HepG2 (cell line): ENCODE measurements at regions not wholly inside any gene's neighbourhood (a gene's known extent, or its start where the extent isn't known, plus 50 kb on each side); places are given as distances from the start of the nearest gene placed in this dataset.

Experiments used
- ATAC-seq: fragments of 200-7000 bp; cut with Tn5 transposase; 3 replicates; pipeline ENCODE4 v1.9.1; 2020; ENCODE audit warnings: mild to moderate bottlenecking, moderate library complexity
- BruUV-seq: library from RNA; stranded (reverse); fragments of 400-500 nt; replicated peaks from 2 replicates; lab custom pipeline; 2021; lab: Mats Ljungman, UMichigan
- CTCF ChIA-PET: fragments of 300-600 bp; formaldehyde crosslinking; extraction: SDS; loops from one replicate; lab custom pipeline; 2021; ENCODE audit warnings: low total read pairs, inconsistent platforms, low intra/inter-chr PET ratio; lab: Yijun Ruan, JAX
- POLR2A ChIA-PET: fragments of 350-600 bp; sonication (Branson Sonifier 250); formaldehyde crosslinking; loops from one replicate; lab custom pipeline; 2020; ENCODE audit warnings: antibody characterized with exemption, inconsistent platforms; lab: Yijun Ruan, JAX
- DNase-seq: peaks from one replicate; pipeline ENCODE4 v3.0.0-alpha.2; 2015; ENCODE audit warnings: low spot score
- FAIRE-seq: peaks from 3 replicates; lab custom pipeline; 2011; peaks lifted over from hg19 to GRCh38; lab: Jason Lieb, UNC
- H2AFZ ChIP-seq: one replicate; pipeline ENCODE4 v1.6.1; 2011; ENCODE audit warnings: low read length, inconsistent platforms
- H3K27ac ChIP-seq: fragments of 300-600 bp; 3 replicates; pipeline ENCODE4 v1.8.0; 2011; ENCODE audit warnings: mixed run types, mild to moderate bottlenecking, mixed read lengths, low read length, inconsistent platforms; ENCODE audit not compliant: insufficient read depth; ENCODE audit errors: extremely low read length
- H3K27me3 ChIP-seq, 2 experiments: fragments of 200-600 bp in 1 of 2; 2 replicates in 1 of 2; 3 replicates in 1 of 2; pipeline versions ENCODE4 v1.6.0 to v1.8.0; 2011; ENCODE audit warnings: low read length in 2 of 2, mild to moderate bottlenecking in 2 of 2, moderate library complexity in 2 of 2, inconsistent platforms in 1 of 2; ENCODE audit not compliant: insufficient read depth in 2 of 2, control insufficient read depth in 1 of 2
- H3K36me3 ChIP-seq, 2 experiments: fragments of 200-600 bp in 1 of 2; replicated peaks in 1 of 2; 2 replicates in 1 of 2; 3 replicates in 1 of 2; pipeline versions ENCODE4 v1.5.1 to v1.8.0; 2011; ENCODE audit warnings: low read length in 2 of 2, inconsistent platforms in 1 of 2; ENCODE audit not compliant: insufficient read depth in 2 of 2, control insufficient read depth in 1 of 2
- H3K4me1 ChIP-seq: 2 replicates; pipeline ENCODE4 v1.5.1; 2012; ENCODE audit warnings: low read length, inconsistent platforms; ENCODE audit not compliant: insufficient read depth
- H3K4me2 ChIP-seq: 2 replicates; pipeline ENCODE4 v1.6.0; 2011; ENCODE audit warnings: low read depth, low read length, inconsistent platforms
- H3K4me3 ChIP-seq, 3 experiments: fragments of 200-600 bp in 1 of 3; sonication (generic), shearing (Covaris generic) in 1 of 3; replicated peaks in 1 of 3; 2 replicates each; pipeline ENCODE4 v1.5.1; 2011 to 2016; ENCODE audit warnings: low read length in 3 of 3, inconsistent platforms in 2 of 3, low read depth in 2 of 3, mild to moderate bottlenecking in 2 of 3, control low read depth in 1 of 3, mixed read lengths in 1 of 3; ENCODE audit not compliant: insufficient read depth in 1 of 3
- H3K79me2 ChIP-seq: one replicate; pipeline ENCODE4 v1.6.1; 2011; ENCODE audit warnings: low read length, inconsistent platforms; ENCODE audit not compliant: insufficient read depth
- H3K9ac ChIP-seq: 2 replicates; pipeline ENCODE4 v1.6.0; 2011; ENCODE audit warnings: mild to moderate bottlenecking, low read depth, low read length, inconsistent platforms; ENCODE audit not compliant: insufficient read depth
- H3K9me3 ChIP-seq: 2 replicates; pipeline ENCODE4 v1.5.1; 2012; ENCODE audit warnings: mild to moderate bottlenecking, low read length
- H4K20me1 ChIP-seq: 2 replicates; pipeline ENCODE4 v1.6.0; 2011; ENCODE audit warnings: inconsistent platforms, mild to moderate bottlenecking, low read length, moderate library complexity; ENCODE audit not compliant: insufficient read depth
- BCLAF1 ChIP-seq: fragments of 450-650 bp; IDR thresholded peaks from 2 replicates; pipeline ENCODE4 v1.6.1; 2017; ENCODE audit warnings: mild to moderate bottlenecking
- DMAP1 ChIP-seq: IDR thresholded peaks from 2 replicates; pipeline ENCODE4 v1.6.1; 2016
- FOXO1 ChIP-seq: sonication (generic); formaldehyde crosslinking; IDR thresholded peaks from 2 replicates; pipeline ENCODE4 v1.4.0; 2020; ENCODE audit warnings: missing genetic modification reagents
- GPN1 ChIP-seq: sonication (generic); formaldehyde crosslinking; IDR thresholded peaks from 2 replicates; pipeline ENCODE4 v1.5.1; 2020; ENCODE audit warnings: missing genetic modification reagents, borderline replicate concordance
- GTF2F1 ChIP-seq: fragments of 150-350 bp; IDR thresholded peaks from 2 replicates; pipeline ENCODE4 v1.6.1; 2014; ENCODE audit warnings: low read length
- KLF9 ChIP-seq: IDR thresholded peaks from 2 replicates; pipeline ENCODE4 v1.6.1; 2016; ENCODE audit warnings: low read depth
- NCOA2 ChIP-seq: sonication (generic); formaldehyde crosslinking; IDR thresholded peaks from 2 replicates; pipeline ENCODE4 v1.8.0; 2022; ENCODE audit warnings: inconsistent platforms
- NFYC ChIP-seq: IDR thresholded peaks from 2 replicates; pipeline ENCODE4 v1.6.1; 2016; ENCODE audit warnings: missing genetic modification reagents, missing compliant biosample characterization
- PRDM4 ChIP-seq: sonication (generic); formaldehyde crosslinking; IDR thresholded peaks from 2 replicates; pipeline ENCODE4 v1.9.0; 2021; ENCODE audit warnings: missing genetic modification reagents, borderline replicate concordance
- RFX1 ChIP-seq: fragments of 450-650 bp; IDR thresholded peaks from 2 replicates; pipeline ENCODE4 v1.6.1; 2017
- SRSF4 ChIP-seq: fragments of 200-400 bp; formaldehyde crosslinking; IDR thresholded peaks from one replicate; pipeline ENCODE4 v1.6.1; 2018; ENCODE audit warnings: mild to moderate bottlenecking, low read depth, low read length, moderate library complexity; ENCODE audit not compliant: poor library complexity, severe bottlenecking
- ZKSCAN1 ChIP-seq: fragments of 150-350 bp; IDR thresholded peaks from 2 replicates; pipeline ENCODE4 v1.6.1; 2014; ENCODE audit warnings: low read length
- ZNF709 ChIP-seq: sonication (generic); formaldehyde crosslinking; IDR thresholded peaks from 2 replicates; pipeline ENCODE4 v1.5.0; 2020; ENCODE audit warnings: mild to moderate bottlenecking, missing genetic modification reagents
- ZSCAN20 ChIP-seq: sonication (generic); formaldehyde crosslinking; IDR thresholded peaks from 2 replicates; pipeline ENCODE4 v1.4.0; 2020; ENCODE audit warnings: missing genetic modification reagents, mild to moderate bottlenecking, borderline replicate concordance
- WGBS: methylation state at CpG from one replicate; pipeline ENCODE4 v1.1.6; 2017; ENCODE audit warnings: low lambda C conversion rate; 5-methylcytosine and 5-hydroxymethylcytosine counted together
- in situ Hi-C: cut with HindIII; loops from 2 replicates; pipeline ENCODE4 v1.10.0; 2017; ENCODE audit warnings: low pct_unique_long_range_greater_than_20kb; ENCODE audit not compliant: extremely low pct_ligation_motif_present
- intact Hi-C: fragments of 100-400 bp; cut with micrococcal nuclease; formaldehyde crosslinking; loops from one replicate; pipeline ENCODE4 v1.10.0; 2022; ENCODE audit not compliant: unreplicated experiment
- TF ChIP-seq, protein P1 (sequence below): sonication (generic); formaldehyde crosslinking; IDR thresholded peaks from 2 replicates; pipeline ENCODE4 v1.8.0; 2022; ENCODE audit warnings: low read depth, missing genetic modification reagents

DNA sequence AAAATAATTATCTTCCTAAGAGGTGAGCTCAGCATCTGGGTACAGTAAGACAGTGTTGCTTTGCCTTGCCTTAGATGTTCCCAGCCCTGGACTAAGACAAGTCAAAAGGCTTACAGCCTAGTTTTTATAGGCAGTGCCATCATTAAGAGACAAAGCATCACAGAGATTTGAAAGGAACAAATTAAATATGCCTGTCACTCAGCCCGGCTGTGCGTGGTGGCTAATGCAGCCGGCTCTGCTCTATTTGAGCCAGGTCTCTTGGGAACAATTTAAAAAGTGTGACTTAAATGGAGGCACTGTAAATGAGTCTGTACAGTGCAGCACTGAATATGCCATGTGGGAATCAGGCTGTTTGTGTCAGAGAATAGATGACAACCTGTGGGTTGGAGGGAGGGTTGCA is 1687.4 kb upstream of the FLRT2 start:
- no peak for ATAC-seq
- no peak for FAIRE-seq
- Histone ChIP-seq H3K4me3 (no peak overlapping the region), H3K27ac (no peak overlapping the region), H3K9me3 (peaks cover 83% of the 10 kb centered on the region), H3K4me1 (no peaks in the 10 kb centered on the region), H2AFZ (no peak overlapping the region), H3K4me2 (no peak overlapping the region), H3K36me3 (no peaks in the 10 kb centered on the region), H4K20me1 (no peaks in the 10 kb centered on the region), H3K79me2 (no peaks in the 10 kb centered on the region), H3K27me3 (no peaks in the 10 kb centered on the region), H3K9ac (no peak overlapping the region)
- POLR2A ChIA-PET: no interaction called here
- TF ChIP-seq GPN1 (CRISPR knock-in tag) (no peak), ZKSCAN1 (no peak), ZSCAN20 (CRISPR knock-in tag) (no peak), GTF2F1 (no peak)
- TF ChIP-seq, protein P1, sequence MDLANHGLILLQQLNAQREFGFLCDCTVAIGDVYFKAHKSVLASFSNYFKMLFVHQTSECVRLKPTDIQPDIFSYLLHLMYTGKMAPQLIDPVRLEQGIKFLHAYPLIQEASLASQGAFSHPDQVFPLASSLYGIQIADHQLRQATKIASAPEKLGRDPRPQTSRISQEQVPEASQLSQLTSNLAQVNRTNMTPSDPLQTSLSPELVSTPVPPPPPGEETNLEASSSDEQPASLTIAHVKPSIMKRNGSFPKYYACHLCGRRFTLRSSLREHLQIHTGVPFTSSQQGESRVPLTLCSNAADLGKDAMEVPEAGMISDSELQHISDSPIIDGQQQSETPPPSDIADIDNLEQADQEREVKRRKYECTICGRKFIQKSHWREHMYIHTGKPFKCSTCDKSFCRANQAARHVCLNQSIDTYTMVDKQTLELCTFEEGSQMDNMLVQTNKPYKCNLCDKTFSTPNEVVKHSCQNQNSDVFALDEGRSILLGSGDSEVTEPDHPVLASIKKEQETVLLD (CRISPR knock-in tag): no peak
- DNase-seq: no peak
- 5% methylated on average over 3 of the region's 3 CpGs for WGBS
- in situ Hi-C loops (no loop called here), intact Hi-C loops (no loop called here)
- BruUV-seq: no TSS peak
- CTCF ChIA-PET: no interaction called here

DNA sequence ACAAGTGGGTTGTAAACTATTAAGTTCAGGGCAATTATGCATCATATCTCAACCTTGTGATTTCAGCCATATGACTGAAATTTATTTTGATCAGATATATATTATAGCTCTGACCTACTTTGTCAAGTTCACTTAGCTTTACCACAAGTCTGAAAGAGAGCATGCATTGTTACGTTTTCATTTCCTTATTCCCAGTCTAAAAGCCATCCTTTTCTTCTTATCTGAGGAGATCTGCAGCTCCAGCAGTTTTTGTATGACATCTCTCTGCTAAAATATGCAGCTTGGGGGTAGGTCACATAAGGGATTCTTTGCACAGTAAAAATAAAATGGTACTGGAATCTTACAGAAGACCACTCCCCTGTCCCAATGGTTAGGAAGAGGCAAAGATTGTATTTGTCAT is 1682.8 kb upstream of the FLRT2 start:
- 0% methylated on average over 1 of the region's 1 CpG for WGBS
- in situ Hi-C loops (no loop called here), intact Hi-C loops (no loop called here)
- FAIRE-seq (no peak), DNase-seq (no peak), ATAC-seq (no peak)
- no peak overlapping the region for H3K9ac ChIP-seq
- CTCF ChIA-PET: no interaction called here
- no peaks in the 10 kb centered on the region for H3K4me1 ChIP-seq
- H3K4me2 ChIP-seq: no peak overlapping the region
- no peak overlapping the region for H3K27ac ChIP-seq
- POLR2A ChIA-PET: no interaction called here
- no peaks in the 10 kb centered on the region for H3K27me3 ChIP-seq
- H3K9me3 ChIP-seq: peaks cover 75% of the 10 kb centered on the region
- BruUV-seq: no TSS peak
- H2AFZ ChIP-seq: no peak overlapping the region
- H3K4me3 ChIP-seq: no peak overlapping the region
- H3K79me2 ChIP-seq: no peaks in the 10 kb centered on the region
- no peaks in the 10 kb centered on the region for H3K36me3 ChIP-seq
- no peaks in the 10 kb centered on the region for H4K20me1 ChIP-seq
- TF ChIP-seq BCLAF1 (no peak), DMAP1 (CRISPR knock-in tag) (no peak), KLF9 (CRISPR knock-in tag) (no peak), FOXO1 (CRISPR knock-in tag) (no peak), ZNF709 (CRISPR knock-in tag) (no peak), SRSF4 (no peak), NCOA2 (CRISPR knock-in tag) (no peak), RFX1 (no peak), NFYC (CRISPR knock-in tag) (no peak), PRDM4 (CRISPR knock-in tag) (no peak)
